ENCODE measurements at regions not wholly inside any gene's neighbourhood (a gene's known extent, or its start where the extent isn't known, plus 50 kb on each side); places are given as distances from the start of the nearest gene placed in this dataset.
"Not testable (repeated sequence)": the region's sequence is repeated elsewhere in the genome, so short reads cannot be mapped to it uniquely, and the experiment has no call there.

GRCh38 chr2:111481219-111481618 lies 360.5 kb downstream of the BCL2L11 start:
- not testable (repeated sequence) for FAIRE-seq

DNA sequence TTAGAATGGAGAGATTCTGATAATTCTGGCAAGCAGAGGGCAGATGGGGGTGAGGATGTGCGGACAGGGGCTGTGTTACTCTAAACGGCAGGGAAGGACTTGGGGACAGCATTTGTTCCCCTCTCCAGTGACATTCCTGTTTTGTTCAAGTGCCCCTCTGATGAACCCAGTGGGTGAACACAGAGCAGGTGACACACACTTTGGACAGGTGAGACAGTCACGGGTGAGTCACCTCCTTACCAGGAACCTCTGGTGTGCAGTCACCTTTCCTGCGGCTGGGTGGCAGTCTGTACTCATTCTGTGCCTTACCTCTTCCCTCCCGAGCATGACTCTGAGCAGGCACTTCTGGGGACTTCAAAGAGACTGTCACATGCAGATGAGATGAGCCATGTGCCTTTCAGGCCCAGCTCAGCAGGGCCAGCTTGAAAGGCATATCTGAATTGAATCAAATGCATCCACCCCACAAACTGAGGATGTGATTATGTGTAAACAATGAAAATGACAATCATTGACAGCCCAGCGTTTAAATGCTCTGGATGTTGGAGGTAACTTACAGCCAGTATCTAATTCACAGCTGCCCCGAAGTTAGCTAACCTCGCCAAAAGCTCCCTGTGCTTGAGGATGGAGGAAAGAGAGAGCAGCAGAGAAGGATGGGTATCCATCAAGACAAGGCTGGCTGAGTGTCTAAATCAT lies 362.4 kb downstream of the BCL2L11 start:
- FAIRE-seq: not testable (repeated sequence)

GRCh38 chr2:111484097-111484496 lies 363.4 kb downstream of the BCL2L11 start:
- FAIRE-seq: not testable (repeated sequence)

DNA sequence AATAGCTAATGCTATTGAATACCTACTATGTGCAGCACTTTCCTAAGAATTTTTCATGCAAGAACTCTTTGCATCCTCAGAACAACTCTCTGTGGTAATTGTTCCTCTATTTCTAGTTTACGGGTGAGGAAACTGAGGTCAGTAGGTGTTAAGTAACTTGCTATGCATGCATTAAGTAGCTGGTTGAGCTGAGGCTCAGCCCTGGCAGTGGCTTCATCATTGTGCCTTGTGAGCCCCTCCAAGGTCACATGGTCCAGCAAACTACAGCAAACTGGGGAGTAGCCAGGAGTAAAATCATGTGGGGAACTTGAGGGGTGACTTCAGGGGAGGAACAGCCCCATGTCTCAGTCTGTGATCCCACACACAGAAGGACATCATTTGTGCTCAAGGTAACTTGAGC lies 365.2 kb downstream of the BCL2L11 start:
- not testable (repeated sequence) for FAIRE-seq

GRCh38 chr2:111488451-111488850 lies 367.7 kb downstream of the BCL2L11 start:
- FAIRE-seq: not testable (repeated sequence)

DNA sequence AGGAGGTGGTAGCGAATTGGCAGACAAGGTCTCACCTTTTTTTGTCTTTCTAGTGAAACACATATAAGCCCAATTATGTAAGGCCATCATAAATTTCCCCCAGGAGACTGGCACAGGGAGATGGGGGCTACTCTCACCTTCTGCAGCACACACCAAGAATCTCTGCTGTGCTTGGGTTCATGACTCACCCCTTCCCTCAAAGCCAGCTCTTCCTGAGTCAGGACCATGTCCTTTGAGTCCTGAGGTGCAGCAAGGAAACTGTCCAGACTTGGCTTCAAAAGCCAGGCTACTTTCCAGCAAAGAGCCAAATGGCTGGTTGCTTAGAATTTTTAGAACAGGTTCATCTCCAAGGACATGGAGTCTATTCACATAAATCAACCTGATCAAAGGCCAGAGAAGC lies 368.7 kb downstream of the BCL2L11 start:
- FAIRE-seq: not testable (repeated sequence)

DNA sequence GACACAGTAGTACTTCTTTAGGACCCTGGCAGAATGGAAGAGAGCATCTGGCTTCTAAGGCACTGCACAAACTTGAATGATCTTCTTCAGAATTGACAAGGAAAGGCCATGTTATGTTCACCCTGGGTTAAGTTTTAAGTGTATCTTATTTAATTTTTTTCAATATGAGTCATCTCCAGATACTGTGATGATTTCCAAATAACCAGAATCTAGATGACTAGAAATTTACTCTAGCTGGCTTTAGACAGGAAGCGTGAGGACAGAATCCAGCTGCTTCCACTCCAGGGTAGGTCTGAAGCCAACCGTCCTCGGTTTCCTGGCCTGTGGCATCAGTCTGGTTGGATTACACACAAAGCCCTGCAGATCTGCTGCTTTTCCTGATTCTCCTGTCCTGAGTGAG lies 370.5 kb downstream of the BCL2L11 start:
- not testable (repeated sequence) for FAIRE-seq

DNA sequence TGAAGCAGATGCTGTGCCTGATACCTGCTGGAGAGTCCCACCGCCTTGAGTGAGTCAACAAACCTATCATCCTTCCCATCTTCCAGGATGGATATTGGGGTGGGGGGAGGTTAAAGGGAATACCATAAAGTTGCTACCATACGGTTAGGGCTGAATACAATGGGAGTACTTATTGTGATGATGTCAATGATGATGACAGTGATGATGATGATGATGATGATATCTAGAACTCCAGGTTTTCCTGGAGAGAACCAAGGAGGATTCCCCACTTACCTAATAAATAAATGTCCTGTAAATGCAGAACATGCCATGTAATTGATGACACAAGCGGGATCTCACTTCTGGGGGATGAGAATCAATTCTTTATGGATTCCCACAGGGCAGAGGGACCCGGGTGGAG lies 370.9 kb downstream of the BCL2L11 start:
- FAIRE-seq: not testable (repeated sequence)

DNA sequence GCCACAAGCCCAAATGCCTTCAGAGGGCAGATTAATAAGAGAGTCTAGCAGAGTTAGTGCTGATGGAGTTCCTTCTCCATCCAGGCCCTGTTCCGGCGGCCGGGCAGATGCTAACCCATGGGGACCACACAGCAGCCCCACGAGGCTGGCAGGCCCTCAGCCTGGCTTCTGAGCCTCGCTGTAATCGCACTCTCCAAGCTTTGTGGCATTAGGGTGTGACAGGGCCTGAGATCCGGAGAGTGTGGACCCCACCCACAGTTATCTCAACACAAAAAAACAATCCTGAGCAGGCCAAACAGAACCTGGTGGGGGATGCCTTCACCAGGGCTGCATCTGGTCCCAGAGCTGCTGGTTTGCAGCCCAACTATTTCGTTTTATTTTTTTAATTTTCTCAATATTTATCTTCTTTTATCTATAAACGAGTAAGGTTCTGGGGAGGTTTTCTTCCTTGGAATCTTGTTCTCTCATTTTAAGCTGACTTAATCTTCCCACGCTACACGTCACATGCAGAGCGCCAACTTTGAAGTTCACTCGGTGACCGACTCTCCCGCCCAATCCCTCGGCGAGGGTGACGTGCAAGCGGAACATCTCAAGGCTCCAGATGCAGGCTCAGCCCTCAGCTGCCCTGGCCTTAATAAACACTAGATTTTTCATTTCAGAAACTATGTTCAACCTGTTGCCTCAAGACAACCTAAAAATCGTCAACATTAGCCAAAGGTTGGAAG lies 372.4 kb downstream of the BCL2L11 start:
- not testable (repeated sequence) for FAIRE-seq

DNA sequence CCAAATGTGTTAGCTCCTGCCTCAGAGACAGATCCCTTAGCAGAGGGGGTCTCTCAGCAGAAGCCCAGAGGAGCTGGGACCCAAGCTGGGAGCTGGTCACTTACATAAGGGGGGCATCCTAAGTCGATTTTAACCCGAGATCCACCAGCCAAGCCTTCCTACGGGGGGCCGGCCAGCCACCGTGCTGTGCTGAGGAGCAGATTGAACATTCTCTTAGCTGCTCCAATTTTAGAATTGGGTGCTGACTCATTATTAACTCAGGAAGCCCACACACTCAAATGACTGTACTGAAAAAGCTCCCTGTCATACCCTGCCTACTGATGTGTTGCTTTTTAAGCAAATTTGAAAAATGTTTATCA lies 373.0 kb downstream of the BCL2L11 start:
- FAIRE-seq: not testable (repeated sequence)

GRCh38 chr2:111494288-111494980 lies 373.7 kb downstream of the BCL2L11 start:
- FAIRE-seq: not testable (repeated sequence)

- peak; percentile 60 for FAIRE-seq
These were observed 374.2 kb downstream of the BCL2L11 start for GRCh38 chr2:111494981-111495315.

- not testable (repeated sequence) for FAIRE-seq
These were observed 374.9 kb downstream of the BCL2L11 start for GRCh38 chr2:111495636-111496035.

GRCh38 chr2:111496176-111496575 lies 375.5 kb downstream of the BCL2L11 start:
- FAIRE-seq: not testable (repeated sequence)

DNA sequence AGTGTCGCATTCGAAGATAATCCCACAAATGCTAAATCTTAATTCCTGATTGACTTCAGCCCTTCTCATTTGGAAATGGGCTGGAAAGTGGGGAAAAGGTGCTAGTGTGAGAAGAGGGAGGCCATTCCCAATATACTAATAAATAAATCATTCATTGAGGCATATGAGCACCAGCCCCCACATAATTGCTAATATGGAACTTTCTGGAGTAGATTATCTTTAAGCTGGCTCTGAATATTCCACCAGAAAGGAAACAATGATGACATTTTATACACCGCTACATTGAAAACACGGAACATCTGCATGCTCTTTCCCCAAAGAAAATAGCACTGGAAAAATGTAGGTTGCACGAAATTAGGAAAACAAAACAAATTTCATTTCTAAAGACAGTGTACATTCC lies 376.1 kb downstream of the BCL2L11 start:
- FAIRE-seq: not testable (repeated sequence)

GRCh38 chr2:111497270-111497669 lies 376.6 kb downstream of the BCL2L11 start:
- not testable (repeated sequence) for FAIRE-seq

DNA sequence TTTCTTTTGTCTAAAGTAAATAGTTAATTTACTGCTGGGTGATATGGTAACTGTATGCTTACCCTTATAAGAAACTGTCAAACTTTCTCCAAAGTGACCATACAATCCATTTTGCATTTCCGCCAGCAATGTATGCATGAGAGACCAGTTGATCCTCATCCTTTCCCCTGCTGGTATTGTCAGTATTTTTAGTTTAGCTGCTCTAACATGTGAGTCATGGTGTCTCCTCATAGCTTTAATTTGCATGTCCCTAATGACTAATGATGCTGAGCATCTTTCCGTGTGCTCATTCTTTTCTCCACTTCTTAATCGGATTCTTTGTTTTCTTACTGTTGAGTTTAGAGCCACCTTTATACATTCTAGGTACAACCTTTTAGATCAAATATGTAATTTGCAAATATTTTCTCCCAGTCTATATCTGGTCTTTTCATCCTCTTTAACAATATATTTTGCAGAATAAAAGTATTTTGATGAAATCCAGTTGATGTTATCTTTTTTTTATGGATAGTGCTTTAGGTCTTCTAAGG lies 379.9 kb downstream of the BCL2L11 start:
- FAIRE-seq: not testable (repeated sequence)

- FAIRE-seq: not testable (repeated sequence)
These were observed 380.0 kb downstream of the ANAPC1 start for GRCh38 chr2:111503844-111504570.

- FAIRE-seq: not testable (repeated sequence)
These were observed 379.4 kb downstream of the ANAPC1 start for GRCh38 chr2:111504571-111504942.

DNA sequence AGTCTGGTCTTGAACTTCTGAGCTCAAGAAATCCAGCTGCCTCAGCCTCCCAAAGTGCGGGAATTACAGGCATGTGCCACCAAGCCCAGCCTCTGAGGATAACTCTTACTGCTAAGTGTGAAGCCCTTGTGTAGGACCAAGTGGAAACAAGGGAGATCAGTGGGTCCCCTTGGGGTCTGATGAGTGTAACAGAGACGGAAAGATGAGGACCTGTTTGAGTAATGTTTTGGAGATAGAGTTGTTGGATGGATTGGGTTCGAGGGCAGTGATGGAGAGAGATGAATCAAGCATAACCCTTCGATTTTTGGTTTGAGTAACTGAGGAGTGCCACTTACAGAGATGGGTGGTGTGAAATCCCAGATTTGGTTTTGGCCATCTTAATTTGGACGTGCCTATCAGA lies 378.7 kb downstream of the ANAPC1 start:
- not testable (repeated sequence) for FAIRE-seq

GRCh38 chr2:111506936-111507335 lies 377.1 kb downstream of the ANAPC1 start:
- FAIRE-seq: not testable (repeated sequence)

DNA sequence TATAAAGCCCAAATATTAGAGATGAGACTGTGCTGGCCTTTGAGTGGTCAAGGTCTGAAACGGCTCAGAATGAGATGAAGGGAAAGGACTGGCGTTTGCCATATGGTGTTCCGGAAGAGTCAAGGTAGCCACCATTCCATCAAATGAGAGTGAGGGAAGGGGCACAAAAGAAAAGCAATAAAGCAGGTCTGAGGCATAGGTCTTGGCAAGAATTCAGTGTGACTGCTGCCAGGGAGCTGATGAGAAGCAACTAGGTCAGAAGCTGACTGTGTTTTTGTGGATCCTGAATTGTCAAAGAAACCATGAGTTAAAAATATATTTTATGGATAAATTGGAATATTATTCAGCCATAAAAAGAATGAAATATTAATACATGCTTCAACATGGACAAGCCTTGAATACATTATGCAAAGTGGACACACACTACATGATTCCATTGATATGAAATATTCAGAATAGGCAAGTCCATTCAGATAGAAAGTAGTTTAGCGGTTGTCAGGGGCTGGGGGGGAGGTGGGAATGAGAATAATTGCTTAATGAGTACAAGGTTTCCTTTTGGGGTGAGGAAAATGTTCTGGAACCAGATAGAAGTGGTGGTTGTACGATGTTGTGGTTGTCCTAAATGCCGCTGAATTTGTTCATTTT lies 374.6 kb downstream of the ANAPC1 start:
- FAIRE-seq: not testable (repeated sequence)
